ENCODE measurements at regions not wholly inside any gene's neighbourhood (a gene's known extent, or its start where the extent isn't known, plus 50 kb on each side); places are given as distances from the start of the nearest gene placed in this dataset.

- Histone ChIP-seq H3K9ac (ENCODE audit: low read length in 2 of 2) (no peak overlapping the region), H3K9me3 (ENCODE audit: control insufficient read depth in 2 of 2, low read length in 2 of 2) (no peaks in the 10 kb centered on the region), H3K4me1 (ENCODE audit: control insufficient read depth, insufficient read depth, low read length) (no peaks in the 10 kb centered on the region), H3K27ac (ENCODE audit: low read length) (no peak overlapping the region), H3K27me3 (ENCODE audit: control insufficient read depth in 1 of 2, insufficient read depth in 2 of 2, low read length in 2 of 2) (no peaks in the 10 kb centered on the region), H3K36me3 (ENCODE audit: control insufficient read depth in 2 of 2, insufficient read depth in 2 of 2, low read length in 2 of 2) (no peaks in the 10 kb centered on the region), H3K4me3 (ENCODE audit: low read length in 2 of 2) (no peak overlapping the region)
These were observed 1112.5 kb downstream of the TSN start for GRCh38 chr2:122867941-122868340.

GRCh38 chr2:122868646-122869275, 1113.3 kb downstream of the TSN start:
- H3K27me3 ChIP-seq (ENCODE audit: control insufficient read depth in 1 of 2, insufficient read depth in 2 of 2, low read length in 2 of 2), result no peaks in the 10 kb centered on the region
- H3K36me3 ChIP-seq (ENCODE audit: control insufficient read depth in 2 of 2, insufficient read depth in 2 of 2, low read length in 2 of 2), result no peaks in the 10 kb centered on the region
- no peak overlapping the region for H3K9ac ChIP-seq (ENCODE audit: low read length in 2 of 2)
- H3K27ac ChIP-seq (ENCODE audit: low read length), result no peak overlapping the region
- H3K9me3 ChIP-seq (ENCODE audit: control insufficient read depth in 2 of 2, low read length in 2 of 2), result peaks cover 0 to 3% of the 10 kb centered on the region in 2 donors
- H3K4me1 ChIP-seq (ENCODE audit: control insufficient read depth, insufficient read depth, low read length), result no peaks in the 10 kb centered on the region
- H3K4me3 ChIP-seq (ENCODE audit: low read length in 2 of 2), result no peak overlapping the region

GRCh38 chr2:122873951-122874350, 1118.5 kb downstream of the TSN start:
- no peak overlapping the region for H3K9ac ChIP-seq (ENCODE audit: low read length in 2 of 2)
- H3K4me3 ChIP-seq (ENCODE audit: low read length in 2 of 2), result no peak overlapping the region
- H3K4me1 ChIP-seq (ENCODE audit: control insufficient read depth, insufficient read depth, low read length), result no peaks in the 10 kb centered on the region
- peaks cover 0 to 3% of the 10 kb centered on the region in 2 donors for H3K9me3 ChIP-seq (ENCODE audit: control insufficient read depth in 2 of 2, low read length in 2 of 2)
- no peak overlapping the region for H3K27ac ChIP-seq (ENCODE audit: low read length)
- H3K27me3 ChIP-seq (ENCODE audit: control insufficient read depth in 1 of 2, insufficient read depth in 2 of 2, low read length in 2 of 2), result no peaks in the 10 kb centered on the region
- no peaks in the 10 kb centered on the region for H3K36me3 ChIP-seq (ENCODE audit: control insufficient read depth in 2 of 2, insufficient read depth in 2 of 2, low read length in 2 of 2)

- Histone ChIP-seq H3K27ac (ENCODE audit: low read length) (no peak overlapping the region), H3K9me3 (ENCODE audit: control insufficient read depth in 2 of 2, low read length in 2 of 2) (peaks cover 0 to 3% of the 10 kb centered on the region in 2 donors), H3K27me3 (ENCODE audit: control insufficient read depth in 1 of 2, insufficient read depth in 2 of 2, low read length in 2 of 2) (no peaks in the 10 kb centered on the region), H3K9ac (ENCODE audit: low read length in 2 of 2) (no peak overlapping the region), H3K36me3 (ENCODE audit: control insufficient read depth in 2 of 2, insufficient read depth in 2 of 2, low read length in 2 of 2) (no peaks in the 10 kb centered on the region), H3K4me1 (ENCODE audit: control insufficient read depth, insufficient read depth, low read length) (no peaks in the 10 kb centered on the region), H3K4me3 (ENCODE audit: low read length in 2 of 2) (no peak overlapping the region)
These were observed 1119.8 kb downstream of the TSN start for GRCh38 chr2:122875091-122875865.

- Histone ChIP-seq H3K4me1 (ENCODE audit: control insufficient read depth, insufficient read depth, low read length) (no peaks in the 10 kb centered on the region), H3K36me3 (ENCODE audit: control insufficient read depth in 2 of 2, insufficient read depth in 2 of 2, low read length in 2 of 2) (no peaks in the 10 kb centered on the region), H3K4me3 (ENCODE audit: low read length in 2 of 2) (no peak overlapping the region), H3K9ac (ENCODE audit: low read length in 2 of 2) (no peak overlapping the region), H3K27ac (ENCODE audit: low read length) (no peak overlapping the region), H3K27me3 (ENCODE audit: control insufficient read depth in 1 of 2, insufficient read depth in 2 of 2, low read length in 2 of 2) (no peaks in the 10 kb centered on the region), H3K9me3 (ENCODE audit: control insufficient read depth in 2 of 2, low read length in 2 of 2) (no peaks in the 10 kb centered on the region)
These were observed 1128.4 kb downstream of the TSN start for GRCh38 chr2:122883849-122884248.

GRCh38 chr2:122884889-122885288, 1129.4 kb downstream of the TSN start:
- no peaks in the 10 kb centered on the region for H3K4me1 ChIP-seq (ENCODE audit: control insufficient read depth, insufficient read depth, low read length)
- H3K4me3 ChIP-seq (ENCODE audit: low read length in 2 of 2), result no peak overlapping the region
- no peak overlapping the region for H3K9ac ChIP-seq (ENCODE audit: low read length in 2 of 2)
- H3K27ac ChIP-seq (ENCODE audit: low read length), result no peak overlapping the region
- H3K27me3 ChIP-seq (ENCODE audit: control insufficient read depth in 1 of 2, insufficient read depth in 2 of 2, low read length in 2 of 2), result no peaks in the 10 kb centered on the region
- no peaks in the 10 kb centered on the region for H3K9me3 ChIP-seq (ENCODE audit: control insufficient read depth in 2 of 2, low read length in 2 of 2)
- H3K36me3 ChIP-seq (ENCODE audit: control insufficient read depth in 2 of 2, insufficient read depth in 2 of 2, low read length in 2 of 2), result no peaks in the 10 kb centered on the region

GRCh38 chr2:122885436-122885835, 1130.0 kb downstream of the TSN start:
- Histone ChIP-seq H3K36me3 (ENCODE audit: control insufficient read depth in 2 of 2, insufficient read depth in 2 of 2, low read length in 2 of 2) (no peaks in the 10 kb centered on the region), H3K9ac (ENCODE audit: low read length in 2 of 2) (no peak overlapping the region), H3K9me3 (ENCODE audit: control insufficient read depth in 2 of 2, low read length in 2 of 2) (no peaks in the 10 kb centered on the region), H3K4me1 (ENCODE audit: control insufficient read depth, insufficient read depth, low read length) (no peaks in the 10 kb centered on the region), H3K27ac (ENCODE audit: low read length) (no peak overlapping the region), H3K4me3 (ENCODE audit: low read length in 2 of 2) (no peak overlapping the region), H3K27me3 (ENCODE audit: control insufficient read depth in 1 of 2, insufficient read depth in 2 of 2, low read length in 2 of 2) (no peaks in the 10 kb centered on the region)

GRCh38 chr2:122886479-122887145, 1131.2 kb downstream of the TSN start:
- Histone ChIP-seq H3K9ac (ENCODE audit: low read length in 2 of 2) (no peak overlapping the region), H3K36me3 (ENCODE audit: control insufficient read depth in 2 of 2, insufficient read depth in 2 of 2, low read length in 2 of 2) (no peaks in the 10 kb centered on the region), H3K4me3 (ENCODE audit: low read length in 2 of 2) (no peak overlapping the region), H3K27me3 (ENCODE audit: control insufficient read depth in 1 of 2, insufficient read depth in 2 of 2, low read length in 2 of 2) (no peaks in the 10 kb centered on the region), H3K4me1 (ENCODE audit: control insufficient read depth, insufficient read depth, low read length) (no peaks in the 10 kb centered on the region), H3K9me3 (ENCODE audit: control insufficient read depth in 2 of 2, low read length in 2 of 2) (no peaks in the 10 kb centered on the region), H3K27ac (ENCODE audit: low read length) (no peak overlapping the region)

GRCh38 chr2:122899614-122900013, 1125.5 kb upstream of the CNTNAP5 start:
- Histone ChIP-seq H3K9me3 (ENCODE audit: control insufficient read depth in 2 of 2, low read length in 2 of 2) (no peaks in the 10 kb centered on the region), H3K4me3 (ENCODE audit: low read length in 2 of 2) (no peak overlapping the region), H3K27ac (ENCODE audit: low read length) (no peak overlapping the region), H3K36me3 (ENCODE audit: control insufficient read depth in 2 of 2, insufficient read depth in 2 of 2, low read length in 2 of 2) (no peaks in the 10 kb centered on the region), H3K9ac (ENCODE audit: low read length in 2 of 2) (no peak overlapping the region), H3K4me1 (ENCODE audit: control insufficient read depth, insufficient read depth, low read length) (no peaks in the 10 kb centered on the region), H3K27me3 (ENCODE audit: control insufficient read depth in 1 of 2, insufficient read depth in 2 of 2, low read length in 2 of 2) (no peaks in the 10 kb centered on the region)

GRCh38 chr2:122905431-122905830, 1119.7 kb upstream of the CNTNAP5 start:
- Histone ChIP-seq H3K4me1 (ENCODE audit: control insufficient read depth, insufficient read depth, low read length) (no peaks in the 10 kb centered on the region), H3K27ac (ENCODE audit: low read length) (no peak overlapping the region), H3K4me3 (ENCODE audit: low read length in 2 of 2) (no peak overlapping the region), H3K27me3 (ENCODE audit: control insufficient read depth in 1 of 2, insufficient read depth in 2 of 2, low read length in 2 of 2) (no peaks in the 10 kb centered on the region), H3K9ac (ENCODE audit: low read length in 2 of 2) (no peak overlapping the region), H3K9me3 (ENCODE audit: control insufficient read depth in 2 of 2, low read length in 2 of 2) (no peaks in the 10 kb centered on the region), H3K36me3 (ENCODE audit: control insufficient read depth in 2 of 2, insufficient read depth in 2 of 2, low read length in 2 of 2) (no peaks in the 10 kb centered on the region)

- Histone ChIP-seq H3K9me3 (ENCODE audit: control insufficient read depth in 2 of 2, low read length in 2 of 2) (no peaks in the 10 kb centered on the region), H3K4me3 (ENCODE audit: low read length in 2 of 2) (no peak overlapping the region), H3K4me1 (ENCODE audit: control insufficient read depth, insufficient read depth, low read length) (no peaks in the 10 kb centered on the region), H3K9ac (ENCODE audit: low read length in 2 of 2) (no peak overlapping the region), H3K36me3 (ENCODE audit: control insufficient read depth in 2 of 2, insufficient read depth in 2 of 2, low read length in 2 of 2) (no peaks in the 10 kb centered on the region), H3K27me3 (ENCODE audit: control insufficient read depth in 1 of 2, insufficient read depth in 2 of 2, low read length in 2 of 2) (no peaks in the 10 kb centered on the region), H3K27ac (ENCODE audit: low read length) (no peak overlapping the region)
These were observed 1116.9 kb upstream of the CNTNAP5 start for GRCh38 chr2:122908159-122908558.

All from stomach smooth muscle (tissue), 2 donors.